SH-SY5Y (cell line): ENCODE measurements at regions not wholly inside any gene's neighbourhood (a gene's known extent, or its start where the extent isn't known, plus 50 kb on each side); places are given as distances from the start of the nearest gene placed in this dataset.

Source experiments
- GATA2 ChIP-seq: IDR thresholded peaks from 2 replicates; pipeline ENCODE4 v1.6.1; 2011; ENCODE audit warnings: mild to moderate bottlenecking, low read depth, low read length
- GATA3 ChIP-seq: IDR thresholded peaks from 2 replicates; pipeline ENCODE4 v1.6.1; 2011; ENCODE audit warnings: low read depth, mild to moderate bottlenecking, low read length, moderate library complexity

DNA sequence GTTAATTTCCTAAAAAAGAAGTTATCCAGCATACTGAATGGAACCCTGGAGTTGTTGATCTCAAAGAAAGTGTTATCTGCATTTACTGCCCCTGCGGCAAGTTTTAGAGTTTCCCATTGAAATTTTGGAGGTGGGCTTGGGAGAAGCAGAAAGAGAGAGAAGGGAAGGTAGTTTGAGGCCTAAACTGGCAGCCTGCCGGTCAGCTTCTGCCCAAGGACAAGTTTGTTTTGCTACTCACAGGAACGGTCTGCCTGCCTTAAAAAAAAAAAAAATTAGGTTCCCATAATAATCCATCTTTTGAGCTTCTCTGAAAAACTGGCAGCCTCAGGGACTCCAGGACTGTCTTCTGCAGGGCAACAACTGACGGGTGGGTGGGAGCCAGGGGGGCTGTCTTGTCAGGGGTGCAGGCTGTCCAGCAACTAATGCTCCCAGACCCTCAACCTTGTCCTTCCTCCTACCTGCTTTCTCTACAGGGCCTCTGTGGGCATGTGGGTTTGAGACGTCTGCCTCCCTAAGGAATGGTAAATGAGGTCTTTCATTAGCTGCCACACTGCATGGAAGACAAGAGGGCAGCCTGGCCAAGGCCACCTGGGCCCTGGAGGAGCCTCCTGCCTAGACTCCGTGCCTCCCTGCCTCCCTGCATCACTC is 176.1 kb upstream of the KCNG1 start:
- TF ChIP-seq GATA2 (no peak), GATA3 (no peak)
